ENCODE measurements at regions not wholly inside any gene's neighbourhood (a gene's known extent, or its start where the extent isn't known, plus 50 kb on each side); places are given as distances from the start of the nearest gene placed in this dataset.
"Not testable (repeated sequence)": the region's sequence is repeated elsewhere in the genome, so short reads cannot be mapped to it uniquely, and the experiment has no call there.

- DNase-seq (ENCODE audit: low spot score), result no peak
These were observed 76.9 kb upstream of the EED start for GRCh38 chr11:86167499-86168164.

- DNase-seq (ENCODE audit: low spot score), result not testable (repeated sequence)
These were observed 78.3 kb upstream of the EED start for GRCh38 chr11:86166287-86166686.

- DNase-seq (ENCODE audit: low spot score), result no peak
These were observed 80.4 kb upstream of the EED start for GRCh38 chr11:86164106-86164505.

- peak; percentile 45 for DNase-seq (ENCODE audit: low spot score)
These were observed 81.2 kb upstream of the EED start for GRCh38 chr11:86163221-86163876.

GRCh38 chr11:86162239-86162638, 82.3 kb upstream of the EED start:
- DNase-seq (ENCODE audit: low spot score), result peak; percentile 85

GRCh38 chr11:86161837-86162236, 82.7 kb upstream of the EED start:
- no peak for DNase-seq (ENCODE audit: low spot score)

- no peak for DNase-seq (ENCODE audit: low spot score)
These were observed 83.2 kb upstream of the EED start for GRCh38 chr11:86161336-86161735.

- no peak for DNase-seq (ENCODE audit: low spot score)
These were observed 83.9 kb upstream of the EED start for GRCh38 chr11:86160541-86161149.

- no peak for DNase-seq (ENCODE audit: low spot score)
These were observed 85.0 kb upstream of the EED start for GRCh38 chr11:86159581-86159891.

GRCh38 chr11:86158704-86159580, 85.6 kb upstream of the EED start:
- no peak for DNase-seq (ENCODE audit: low spot score)

- no peak for DNase-seq (ENCODE audit: low spot score)
These were observed 86.7 kb upstream of the EED start for GRCh38 chr11:86157797-86158378.

- no peak for DNase-seq (ENCODE audit: low spot score)
These were observed 87.6 kb upstream of the PICALM start for GRCh38 chr11:86156397-86156955.

- DNase-seq (ENCODE audit: low spot score), result no peak
These were observed 86.4 kb upstream of the PICALM start for GRCh38 chr11:86155200-86155844.

- DNase-seq (ENCODE audit: low spot score), result no peak
These were observed 84.6 kb upstream of the PICALM start for GRCh38 chr11:86153439-86153838.

- no peak for DNase-seq (ENCODE audit: low spot score)
These were observed 84.0 kb upstream of the PICALM start for GRCh38 chr11:86152901-86153300.

- DNase-seq (ENCODE audit: low spot score), result peak; percentile 58
These were observed 83.3 kb upstream of the PICALM start for GRCh38 chr11:86152006-86152862.

- peak; percentile 23 for DNase-seq (ENCODE audit: low spot score)
These were observed 82.5 kb upstream of the PICALM start for GRCh38 chr11:86151174-86152005.

- peak; percentile 14 for DNase-seq (ENCODE audit: low spot score)
These were observed 81.9 kb upstream of the PICALM start for GRCh38 chr11:86150847-86151173.

GRCh38 chr11:86149792-86150191, 80.9 kb upstream of the PICALM start:
- no peak for DNase-seq (ENCODE audit: low spot score)

- no peak for DNase-seq (ENCODE audit: low spot score)
These were observed 79.5 kb upstream of the PICALM start for GRCh38 chr11:86148345-86148747.
